ENCODE measurements at regions not wholly inside any gene's neighbourhood (a gene's known extent, or its start where the extent isn't known, plus 50 kb on each side); places are given as distances from the start of the nearest gene placed in this dataset.

- in situ Hi-C loops (cut with HindIII; ENCODE audit: low sequenced_read_pairs): no loop called here
Measured at GRCh38 chr14:42110167-42110566, 503.5 kb downstream of the LRFN5 start.

- in situ Hi-C loops (cut with HindIII; ENCODE audit: low sequenced_read_pairs): no loop called here
Measured at GRCh38 chr14:42095155-42095554, 488.5 kb downstream of the LRFN5 start.

- in situ Hi-C loops (cut with HindIII; ENCODE audit: low sequenced_read_pairs): no loop called here
Measured at GRCh38 chr14:42090122-42090521, 483.4 kb downstream of the LRFN5 start.

- in situ Hi-C loops (cut with HindIII; ENCODE audit: low sequenced_read_pairs): no loop called here
Measured at GRCh38 chr14:42079911-42080310, 473.2 kb downstream of the LRFN5 start.

- in situ Hi-C loops (cut with HindIII; ENCODE audit: low sequenced_read_pairs): no loop called here
Measured at GRCh38 chr14:42078345-42078744, 471.7 kb downstream of the LRFN5 start.

- in situ Hi-C loops (cut with HindIII; ENCODE audit: low sequenced_read_pairs): no loop called here
Measured at GRCh38 chr14:42070031-42070430, 463.4 kb downstream of the LRFN5 start.

- in situ Hi-C loops (cut with HindIII; ENCODE audit: low sequenced_read_pairs): no loop called here
Measured at GRCh38 chr14:42057111-42057510, 450.4 kb downstream of the LRFN5 start.

GRCh38 chr14:42047421-42048055, 440.9 kb downstream of the LRFN5 start:
- in situ Hi-C loops (cut with HindIII; ENCODE audit: low sequenced_read_pairs): no loop called here

- in situ Hi-C loops (cut with HindIII; ENCODE audit: low sequenced_read_pairs): no loop called here
Measured at GRCh38 chr14:42045383-42045782, 438.7 kb downstream of the LRFN5 start.

GRCh38 chr14:42028607-42029006, 421.9 kb downstream of the LRFN5 start:
- in situ Hi-C loops (cut with HindIII; ENCODE audit: low sequenced_read_pairs): no loop called here

GRCh38 chr14:42027271-42027670, 420.6 kb downstream of the LRFN5 start:
- in situ Hi-C loops (cut with HindIII; ENCODE audit: low sequenced_read_pairs): no loop called here

- in situ Hi-C loops (cut with HindIII; ENCODE audit: low sequenced_read_pairs): no loop called here
Measured at GRCh38 chr14:42023452-42023851, 416.8 kb downstream of the LRFN5 start.

GRCh38 chr14:42014301-42014700, 407.6 kb downstream of the LRFN5 start:
- in situ Hi-C loops (cut with HindIII; ENCODE audit: low sequenced_read_pairs): no loop called here

GRCh38 chr14:42013559-42013958, 406.9 kb downstream of the LRFN5 start:
- in situ Hi-C loops (cut with HindIII; ENCODE audit: low sequenced_read_pairs): no loop called here

GRCh38 chr14:42013153-42013552, 406.5 kb downstream of the LRFN5 start:
- in situ Hi-C loops (cut with HindIII; ENCODE audit: low sequenced_read_pairs): no loop called here

- in situ Hi-C loops (cut with HindIII; ENCODE audit: low sequenced_read_pairs): no loop called here
Measured at GRCh38 chr14:42011221-42011620, 404.5 kb downstream of the LRFN5 start.

GRCh38 chr14:42004321-42004720, 397.6 kb downstream of the LRFN5 start:
- in situ Hi-C loops (cut with HindIII; ENCODE audit: low sequenced_read_pairs): no loop called here

- in situ Hi-C loops (cut with HindIII; ENCODE audit: low sequenced_read_pairs): no loop called here
Measured at GRCh38 chr14:42002141-42002540, 395.5 kb downstream of the LRFN5 start.

- in situ Hi-C loops (cut with HindIII; ENCODE audit: low sequenced_read_pairs): no loop called here
Measured at GRCh38 chr14:42001431-42001830, 394.8 kb downstream of the LRFN5 start.

- in situ Hi-C loops (cut with HindIII; ENCODE audit: low sequenced_read_pairs): no loop called here
Measured at GRCh38 chr14:42000450-42000849, 393.8 kb downstream of the LRFN5 start.

GRCh38 chr14:41993687-41994086, 387.0 kb downstream of the LRFN5 start:
- in situ Hi-C loops (cut with HindIII; ENCODE audit: low sequenced_read_pairs): no loop called here

GRCh38 chr14:41986700-41987099, 380.0 kb downstream of the LRFN5 start:
- in situ Hi-C loops (cut with HindIII; ENCODE audit: low sequenced_read_pairs): no loop called here

- in situ Hi-C loops (cut with HindIII; ENCODE audit: low sequenced_read_pairs): no loop called here
Measured at GRCh38 chr14:41986083-41986645, 379.5 kb downstream of the LRFN5 start.

All from endothelial cell of hepatic sinusoid (primary cell).